ENCODE measurements at regions not wholly inside any gene's neighbourhood (a gene's known extent, or its start where the extent isn't known, plus 50 kb on each side); places are given as distances from the start of the nearest gene placed in this dataset.
A peak's percentile ranks its signal among the peaks of the same experiment; 100 is the strongest.
"Not testable (repeated sequence)": the region's sequence is repeated elsewhere in the genome, so short reads cannot be mapped to it uniquely, and the experiment has no call there.

GRCh38 chr7:17046666-17047065, 164.9 kb upstream of the AGR3 start:
- Mint-ChIP-seq H3K4me1 (ENCODE audit: low read depth) (peaks cover 39% of the 10 kb centered on the region), H3K27ac (no peak overlapping the region)
- no peak for DNase-seq

GRCh38 chr7:17053164-17053563, 171.4 kb upstream of the AGR3 start:
- not testable (repeated sequence) for H3K27ac Mint-ChIP-seq; H3K4me3 Mint-ChIP-seq; H3K27me3 Mint-ChIP-seq (ENCODE audit: insufficient read depth); H3K9me3 Mint-ChIP-seq; DNase-seq
- H3K36me3 Mint-ChIP-seq (ENCODE audit: low read depth) = peaks cover 14% of the 10 kb centered on the region; the same call in 1 of the 2 replicates
- H3K4me1 Mint-ChIP-seq (ENCODE audit: low read depth) = peaks cover 44% of the 10 kb centered on the region

More at GRCh38 chr7:17046666-17047065, 164.9 kb upstream of the AGR3 start:
- 0 out of 2 replicates have a peak, but pooled peaks cover under 1% of the 10 kb centered on the region for H3K36me3 Mint-ChIP-seq (ENCODE audit: low read depth)
- no peak for TF ChIP-seq CTCF (IDR thresholded peaks at IDR 0.05)
- peaks cover under 1% of the 10 kb centered on the region for H3K9me3 Mint-ChIP-seq
- no peak overlapping the region for H3K4me3 Mint-ChIP-seq
- no peaks in the 10 kb centered on the region; the same call in 1 of the 2 replicates for H3K27me3 Mint-ChIP-seq (ENCODE audit: insufficient read depth)

DNA sequence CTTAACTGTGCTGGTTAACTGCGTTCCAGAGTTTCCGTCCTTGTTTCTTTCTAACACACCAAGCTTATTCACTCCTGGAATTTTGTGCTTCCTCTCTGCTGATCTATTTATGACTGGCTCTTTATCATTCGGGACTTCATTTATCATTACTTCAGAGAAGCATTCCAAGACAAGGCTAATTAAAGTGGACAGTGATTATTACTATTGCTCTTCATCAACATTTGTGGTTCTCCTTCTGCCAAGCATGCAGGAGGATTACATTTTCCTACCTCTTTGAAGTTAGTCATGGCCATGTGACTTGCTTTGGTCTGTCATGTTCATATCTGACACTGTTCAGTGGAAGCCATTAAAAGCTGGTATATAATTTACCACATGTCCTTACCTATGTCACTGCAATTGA, 172.4 kb upstream of the AGR3 start:
- H3K27me3 Mint-ChIP-seq (ENCODE audit: insufficient read depth) = peaks cover 2% of the 10 kb centered on the region; the same call in 1 of the 2 replicates

DNA sequence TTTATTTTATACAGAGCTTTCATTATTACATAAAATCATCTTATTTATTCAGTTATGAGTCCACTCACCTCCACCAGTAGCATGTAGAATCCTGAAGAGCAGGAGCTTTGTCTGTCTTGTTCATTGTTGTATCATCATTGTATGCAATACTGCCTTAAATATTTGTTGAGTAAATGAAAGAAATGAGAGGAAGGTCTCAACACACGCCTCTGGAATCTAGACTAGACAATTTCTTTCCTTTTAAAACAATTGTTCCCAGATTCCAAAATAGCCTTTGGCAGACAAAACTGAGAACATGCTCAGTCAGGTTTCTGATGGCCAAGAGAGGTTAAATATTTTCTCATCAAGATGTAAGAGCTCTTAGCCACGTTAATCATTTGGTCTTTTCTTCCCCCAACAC, 173.1 kb upstream of the AGR3 start:
- Mint-ChIP-seq H3K4me3 (no peak overlapping the region), H3K27me3 (ENCODE audit: insufficient read depth) (peaks cover 2% of the 10 kb centered on the region; the same call in 1 of the 2 replicates), H3K36me3 (ENCODE audit: low read depth) (peaks cover 14% of the 10 kb centered on the region; the same call in 1 of the 2 replicates), H3K9me3 (peaks cover 5% of the 10 kb centered on the region), H3K4me1 (ENCODE audit: low read depth) (peaks cover 55% of the 10 kb centered on the region), H3K27ac (no peak overlapping the region)
- DNase-seq = no peak
- no peak for TF ChIP-seq CTCF (IDR thresholded peaks at IDR 0.05)

More for the DNA sequence above, 172.4 kb upstream of the AGR3 start:
- Mint-ChIP-seq H3K9me3 (peaks cover 5% of the 10 kb centered on the region), H3K4me3 (no peak overlapping the region), H3K4me1 (ENCODE audit: low read depth) (peaks cover 54% of the 10 kb centered on the region), H3K36me3 (ENCODE audit: low read depth) (peaks cover 14% of the 10 kb centered on the region; the same call in 1 of the 2 replicates), H3K27ac (no peak overlapping the region)
- no peak for DNase-seq
- TF ChIP-seq CTCF (IDR thresholded peaks at IDR 0.05) = no peak

DNA sequence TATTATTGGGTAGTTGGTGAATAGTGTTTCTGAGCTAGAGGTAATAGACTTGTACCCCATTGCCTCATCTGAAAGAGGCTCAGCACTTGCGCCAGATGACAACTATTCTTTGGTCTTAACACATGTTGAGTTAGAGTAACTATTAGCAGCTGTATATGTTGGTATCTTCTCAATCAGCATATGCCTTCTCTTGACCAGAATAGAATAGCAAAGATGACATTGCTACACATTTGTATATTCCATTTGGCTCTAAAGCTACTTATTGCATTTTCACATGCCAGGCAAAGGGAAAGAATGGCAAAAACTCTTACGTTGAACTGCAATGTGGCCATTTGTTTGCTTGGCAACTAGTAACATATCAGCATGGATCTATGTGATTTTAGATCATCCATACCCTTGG, 173.8 kb upstream of the AGR3 start:
- DNase-seq = no peak
- Mint-ChIP-seq H3K36me3 (ENCODE audit: low read depth) (peaks cover 14% of the 10 kb centered on the region; the same call in 1 of the 2 replicates), H3K27ac (no peak overlapping the region; the same call in 1 of the 2 replicates), H3K9me3 (peaks cover 5% of the 10 kb centered on the region), H3K4me1 (ENCODE audit: low read depth) (peaks cover 55% of the 10 kb centered on the region), H3K4me3 (no peak overlapping the region), H3K27me3 (ENCODE audit: insufficient read depth) (peaks cover 2% of the 10 kb centered on the region; the same call in 1 of the 2 replicates)
- no peak for TF ChIP-seq CTCF (IDR thresholded peaks at IDR 0.05)

GRCh38 chr7:17056491-17057142, 174.8 kb upstream of the AGR3 start:
- DNase-seq = peak; percentile 63
- Mint-ChIP-seq H3K27ac (peak overlapping the region; percentile 68), H3K9me3 (peaks cover 4% of the 10 kb centered on the region), H3K4me1 (ENCODE audit: low read depth) (peaks cover 59% of the 10 kb centered on the region), H3K4me3 (peak overlapping the region; percentile 51), H3K27me3 (ENCODE audit: insufficient read depth) (peaks cover 2% of the 10 kb centered on the region; the same call in 1 of the 2 replicates), H3K36me3 (ENCODE audit: low read depth) (peaks cover 14% of the 10 kb centered on the region; the same call in 1 of the 2 replicates)
- TF ChIP-seq CTCF (IDR thresholded peaks at IDR 0.05) = no peak
